IPS-15b (cell line): ENCODE measurements at regions not wholly inside any gene's neighbourhood (a gene's known extent, or its start where the extent isn't known, plus 50 kb on each side); places are given as distances from the start of the nearest gene placed in this dataset.

Source experiments
- H3K27me3 ChIP-seq: one replicate; pipeline ENCODE4 v1.6.1; 2013; ENCODE audit warnings: low read length; ENCODE audit not compliant: control insufficient read depth, insufficient read depth
- H3K36me3 ChIP-seq: one replicate; pipeline ENCODE4 v1.6.1; 2013; ENCODE audit warnings: low read length; ENCODE audit not compliant: control insufficient read depth, insufficient read depth
- H3K4me1 ChIP-seq: one replicate; pipeline ENCODE4 v1.6.1; 2013; ENCODE audit warnings: mild to moderate bottlenecking, low read length; ENCODE audit not compliant: control insufficient read depth, insufficient read depth
- H3K4me3 ChIP-seq: one replicate; pipeline ENCODE4 v1.5.1; 2013; ENCODE audit warnings: low read depth, low read length
- H3K9ac ChIP-seq: one replicate; pipeline ENCODE4 v1.6.1; 2013; ENCODE audit warnings: low read depth, mild to moderate bottlenecking, low read length
- H3K9me3 ChIP-seq: one replicate; pipeline ENCODE4 v1.6.1; 2013; ENCODE audit warnings: mild to moderate bottlenecking, low read length; ENCODE audit not compliant: control insufficient read depth, insufficient read depth

GRCh38 chr4:187613089-187613839, 382.3 kb upstream of the ZFP42 start:
- no peak overlapping the region for H3K4me3 ChIP-seq
- H3K9ac ChIP-seq: no peak overlapping the region
- H3K36me3 ChIP-seq: no peaks in the 10 kb centered on the region
- no peaks in the 10 kb centered on the region for H3K4me1 ChIP-seq
- H3K9me3 ChIP-seq: no peaks in the 10 kb centered on the region
- H3K27me3 ChIP-seq: no peaks in the 10 kb centered on the region

GRCh38 chr4:187615972-187616371, 379.6 kb upstream of the ZFP42 start:
- no peaks in the 10 kb centered on the region for H3K4me1 ChIP-seq
- H3K36me3 ChIP-seq: no peaks in the 10 kb centered on the region
- no peaks in the 10 kb centered on the region for H3K9me3 ChIP-seq
- H3K27me3 ChIP-seq: no peaks in the 10 kb centered on the region
- H3K4me3 ChIP-seq: no peak overlapping the region
- no peak overlapping the region for H3K9ac ChIP-seq

GRCh38 chr4:187617113-187617512, 378.5 kb upstream of the ZFP42 start:
- Histone ChIP-seq H3K36me3 (no peaks in the 10 kb centered on the region), H3K4me3 (no peak overlapping the region), H3K9ac (no peak overlapping the region), H3K9me3 (no peaks in the 10 kb centered on the region), H3K4me1 (no peaks in the 10 kb centered on the region), H3K27me3 (no peaks in the 10 kb centered on the region)

- Histone ChIP-seq H3K4me1 (no peaks in the 10 kb centered on the region), H3K9me3 (no peaks in the 10 kb centered on the region), H3K4me3 (no peak overlapping the region), H3K9ac (no peak overlapping the region), H3K27me3 (no peaks in the 10 kb centered on the region), H3K36me3 (no peaks in the 10 kb centered on the region)
These were observed 376.8 kb upstream of the ZFP42 start for GRCh38 chr4:187618701-187619281.

GRCh38 chr4:187619319-187619718, 376.3 kb upstream of the ZFP42 start:
- H3K4me3 ChIP-seq: no peak overlapping the region
- H3K9me3 ChIP-seq: no peaks in the 10 kb centered on the region
- H3K27me3 ChIP-seq: no peaks in the 10 kb centered on the region
- no peak overlapping the region for H3K9ac ChIP-seq
- H3K36me3 ChIP-seq: no peaks in the 10 kb centered on the region
- H3K4me1 ChIP-seq: no peaks in the 10 kb centered on the region

- H3K9ac ChIP-seq: no peak overlapping the region
- H3K4me3 ChIP-seq: no peak overlapping the region
- peaks cover 6% of the 10 kb centered on the region for H3K4me1 ChIP-seq
- no peaks in the 10 kb centered on the region for H3K27me3 ChIP-seq
- no peaks in the 10 kb centered on the region for H3K9me3 ChIP-seq
- H3K36me3 ChIP-seq: no peaks in the 10 kb centered on the region
These were observed 363.1 kb upstream of the ZFP42 start for GRCh38 chr4:187632260-187632995.

- no peaks in the 10 kb centered on the region for H3K9me3 ChIP-seq
- no peak overlapping the region for H3K4me3 ChIP-seq
- H3K4me1 ChIP-seq: peaks cover 6% of the 10 kb centered on the region
- H3K9ac ChIP-seq: no peak overlapping the region
- H3K36me3 ChIP-seq: no peaks in the 10 kb centered on the region
- no peaks in the 10 kb centered on the region for H3K27me3 ChIP-seq
These were observed 362.3 kb upstream of the ZFP42 start for GRCh38 chr4:187633245-187633644.

- Histone ChIP-seq H3K9ac (no peak overlapping the region), H3K27me3 (no peaks in the 10 kb centered on the region), H3K36me3 (no peaks in the 10 kb centered on the region), H3K4me3 (no peak overlapping the region), H3K9me3 (no peaks in the 10 kb centered on the region), H3K4me1 (no peaks in the 10 kb centered on the region)
These were observed 338.6 kb upstream of the ZFP42 start for GRCh38 chr4:187656959-187657358.

- H3K9me3 ChIP-seq: no peaks in the 10 kb centered on the region
- no peak overlapping the region for H3K9ac ChIP-seq
- H3K36me3 ChIP-seq: no peaks in the 10 kb centered on the region
- H3K4me3 ChIP-seq: no peak overlapping the region
- H3K27me3 ChIP-seq: no peaks in the 10 kb centered on the region
- no peaks in the 10 kb centered on the region for H3K4me1 ChIP-seq
These were observed 332.5 kb upstream of the ZFP42 start for GRCh38 chr4:187663076-187663475.

- Histone ChIP-seq H3K4me3 (no peak overlapping the region), H3K36me3 (no peaks in the 10 kb centered on the region), H3K4me1 (no peaks in the 10 kb centered on the region), H3K9ac (no peak overlapping the region), H3K27me3 (no peaks in the 10 kb centered on the region), H3K9me3 (no peaks in the 10 kb centered on the region)
These were observed 331.6 kb upstream of the ZFP42 start for GRCh38 chr4:187664011-187664410.

GRCh38 chr4:187665086-187665485, 330.5 kb upstream of the ZFP42 start:
- Histone ChIP-seq H3K9ac (no peak overlapping the region), H3K4me3 (no peak overlapping the region), H3K36me3 (no peaks in the 10 kb centered on the region)

GRCh38 chr4:187666034-187666433, 329.5 kb upstream of the ZFP42 start:
- Histone ChIP-seq H3K4me3 (no peak overlapping the region), H3K4me1 (no peaks in the 10 kb centered on the region), H3K36me3 (no peaks in the 10 kb centered on the region), H3K27me3 (no peaks in the 10 kb centered on the region), H3K9me3 (no peaks in the 10 kb centered on the region), H3K9ac (no peak overlapping the region)

More at GRCh38 chr4:187665086-187665485, 330.5 kb upstream of the ZFP42 start:
- Histone ChIP-seq H3K4me1 (no peaks in the 10 kb centered on the region), H3K27me3 (no peaks in the 10 kb centered on the region), H3K9me3 (no peaks in the 10 kb centered on the region)
